ENCODE measurements at regions not wholly inside any gene's neighbourhood (a gene's known extent, or its start where the extent isn't known, plus 50 kb on each side); places are given as distances from the start of the nearest gene placed in this dataset.

DNA sequence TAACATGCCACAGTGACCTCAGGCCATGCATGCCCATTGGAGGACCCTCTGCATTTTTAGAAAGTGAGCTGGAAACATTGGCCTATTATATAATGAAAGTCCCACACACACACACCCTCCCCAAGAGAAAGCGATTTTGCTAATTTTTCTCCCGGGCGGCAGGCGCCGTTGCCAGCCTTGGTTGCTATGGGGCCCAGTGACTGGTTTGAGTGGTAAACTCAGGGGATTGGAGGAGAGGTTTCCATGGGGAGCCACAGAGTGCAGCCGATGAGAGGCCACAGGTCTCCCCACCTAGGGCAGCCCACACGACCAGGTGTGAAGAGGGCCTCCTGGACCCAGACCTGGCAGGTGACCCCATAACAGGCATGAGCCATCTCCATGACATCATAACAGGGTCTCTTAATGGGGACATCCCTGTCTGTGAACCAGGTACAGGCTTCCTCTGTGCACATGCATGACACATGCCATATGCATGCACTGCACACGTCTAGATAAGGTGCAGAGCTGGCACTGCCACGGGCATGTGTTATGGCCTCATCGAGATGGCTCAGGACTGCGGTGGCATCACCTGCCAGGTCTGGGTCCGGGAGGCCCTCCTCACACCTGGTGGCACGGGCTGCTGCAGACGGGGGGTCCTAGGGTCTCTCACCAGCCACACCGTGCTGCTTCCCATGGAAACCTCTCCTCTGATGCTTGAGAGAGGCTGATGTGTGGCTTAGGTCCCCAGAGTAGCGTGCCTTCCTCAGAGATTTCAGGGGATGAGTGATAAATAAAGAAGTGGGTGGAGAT, 144.1 kb downstream of the RBFOX3 start:
- TF ChIP-seq, protein P1, sequence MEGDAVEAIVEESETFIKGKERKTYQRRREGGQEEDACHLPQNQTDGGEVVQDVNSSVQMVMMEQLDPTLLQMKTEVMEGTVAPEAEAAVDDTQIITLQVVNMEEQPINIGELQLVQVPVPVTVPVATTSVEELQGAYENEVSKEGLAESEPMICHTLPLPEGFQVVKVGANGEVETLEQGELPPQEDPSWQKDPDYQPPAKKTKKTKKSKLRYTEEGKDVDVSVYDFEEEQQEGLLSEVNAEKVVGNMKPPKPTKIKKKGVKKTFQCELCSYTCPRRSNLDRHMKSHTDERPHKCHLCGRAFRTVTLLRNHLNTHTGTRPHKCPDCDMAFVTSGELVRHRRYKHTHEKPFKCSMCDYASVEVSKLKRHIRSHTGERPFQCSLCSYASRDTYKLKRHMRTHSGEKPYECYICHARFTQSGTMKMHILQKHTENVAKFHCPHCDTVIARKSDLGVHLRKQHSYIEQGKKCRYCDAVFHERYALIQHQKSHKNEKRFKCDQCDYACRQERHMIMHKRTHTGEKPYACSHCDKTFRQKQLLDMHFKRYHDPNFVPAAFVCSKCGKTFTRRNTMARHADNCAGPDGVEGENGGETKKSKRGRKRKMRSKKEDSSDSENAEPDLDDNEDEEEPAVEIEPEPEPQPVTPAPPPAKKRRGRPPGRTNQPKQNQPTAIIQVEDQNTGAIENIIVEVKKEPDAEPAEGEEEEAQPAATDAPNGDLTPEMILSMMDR (IDR thresholded peaks at IDR 0.05), result no peak
- Histone ChIP-seq H3K9me3 (no peaks in the 10 kb centered on the region), H3K4me3 (no peak overlapping the region), H3K36me3 (no peaks in the 10 kb centered on the region), H3K27me3 (replicated peaks; ENCODE audit: insufficient read depth) (no peaks in the 10 kb centered on the region), H3K4me1 (ENCODE audit: control insufficient read depth in 1 of 2, low read depth in 2 of 2) (no peaks in the 10 kb centered on the region), H3K27ac (no peak overlapping the region)
- ATAC-seq (ENCODE audit: insufficient number of reproducible peaks, low FRiP score, low read depth) (no peak), DNase-seq (ENCODE audit: low spot score) (no peak)

DNA sequence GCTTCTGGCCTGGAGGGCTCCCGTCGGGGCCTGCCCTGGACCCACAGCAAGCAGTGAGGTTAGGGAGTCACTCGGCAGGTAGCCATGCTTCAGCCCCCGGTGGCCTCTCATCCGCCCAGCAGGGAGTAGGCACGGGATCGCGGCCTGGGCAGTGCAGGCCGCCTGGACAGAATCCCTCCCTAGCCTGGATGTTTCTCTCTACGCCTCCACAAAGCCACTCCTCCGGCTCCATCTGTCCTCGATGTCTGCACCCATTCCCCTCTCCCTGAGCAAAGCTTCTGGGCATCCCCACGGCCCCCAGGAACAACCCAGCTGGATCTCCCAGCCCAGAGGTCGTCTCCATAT, 145.2 kb downstream of the RBFOX3 start:
- TF ChIP-seq, protein P1 (IDR thresholded peaks at IDR 0.05), result no peak
- Histone ChIP-seq H3K27me3 (replicated peaks; ENCODE audit: insufficient read depth) (no peaks in the 10 kb centered on the region), H3K36me3 (no peaks in the 10 kb centered on the region), H3K4me3 (no peak overlapping the region), H3K9me3 (no peaks in the 10 kb centered on the region), H3K4me1 (ENCODE audit: control insufficient read depth in 1 of 2, low read depth in 2 of 2) (no peaks in the 10 kb centered on the region), H3K27ac (no peak overlapping the region)
- no peak for DNase-seq (ENCODE audit: low spot score)
- ATAC-seq (ENCODE audit: insufficient number of reproducible peaks, low FRiP score, low read depth), result no peak

- ATAC-seq (ENCODE audit: insufficient number of reproducible peaks, low FRiP score, low read depth), result no peak
- Histone ChIP-seq H3K9me3 (no peaks in the 10 kb centered on the region), H3K36me3 (no peaks in the 10 kb centered on the region), H3K27me3 (replicated peaks; ENCODE audit: insufficient read depth) (no peaks in the 10 kb centered on the region), H3K27ac (no peak overlapping the region), H3K4me3 (no peak overlapping the region), H3K4me1 (ENCODE audit: control insufficient read depth in 1 of 2, low read depth in 2 of 2) (no peaks in the 10 kb centered on the region)
- DNase-seq (ENCODE audit: low spot score), result no peak
- TF ChIP-seq, protein P1 (IDR thresholded peaks at IDR 0.05), result no peak
These were observed 145.7 kb downstream of the RBFOX3 start for GRCh38 chr17:79465011-79465680.

- H3K4me1 ChIP-seq (ENCODE audit: control insufficient read depth in 1 of 2, low read depth in 2 of 2), result no peaks in the 10 kb centered on the region
- no peaks in the 10 kb centered on the region for H3K9me3 ChIP-seq
- no peak for DNase-seq (ENCODE audit: low spot score)
- H3K4me3 ChIP-seq, result no peak overlapping the region
- no peak overlapping the region for H3K27ac ChIP-seq
- TF ChIP-seq, protein P1 (IDR thresholded peaks at IDR 0.05), result no peak
- no peak for ATAC-seq (ENCODE audit: insufficient number of reproducible peaks, low FRiP score, low read depth)
- no peaks in the 10 kb centered on the region for H3K36me3 ChIP-seq
- H3K27me3 ChIP-seq (replicated peaks; ENCODE audit: insufficient read depth), result no peaks in the 10 kb centered on the region
These were observed 146.4 kb downstream of the RBFOX3 start for GRCh38 chr17:79464318-79465010.

Data from thoracic aorta (tissue), 2 donors.